NCI-H128 (cell line): ENCODE measurements at regions not wholly inside any gene's neighbourhood (a gene's known extent, or its start where the extent isn't known, plus 50 kb on each side); places are given as distances from the start of the nearest gene placed in this dataset.

ENCODE experiments used
- DNase-seq: peaks from one replicate; lab custom pipeline; 2025; ENCODE audit not compliant: unreplicated experiment; lab: John Stamatoyannopoulos, UW

GRCh38 chrX:39853417-39854030, 244.2 kb downstream of the BCOR start:
- no peak for DNase-seq

GRCh38 chrX:39854772-39855747, 242.7 kb downstream of the BCOR start:
- DNase-seq = no peak

GRCh38 chrX:39855748-39856129, 242.0 kb downstream of the BCOR start:
- DNase-seq = no peak

GRCh38 chrX:39856472-39857121, 241.2 kb downstream of the BCOR start:
- no peak for DNase-seq

- DNase-seq = no peak
Observed at GRCh38 chrX:39857780-39858179, 240.0 kb downstream of the BCOR start.

GRCh38 chrX:39859991-39860861, 237.5 kb downstream of the BCOR start:
- DNase-seq = no peak

- no peak for DNase-seq
Observed at GRCh38 chrX:39862963-39863362, 234.8 kb downstream of the BCOR start.

- DNase-seq = no peak
Observed at GRCh38 chrX:39866229-39866628, 231.5 kb downstream of the BCOR start.

GRCh38 chrX:39869846-39870601, 227.7 kb downstream of the BCOR start:
- DNase-seq = no peak

GRCh38 chrX:39871648-39872047, 226.1 kb downstream of the BCOR start:
- no peak for DNase-seq

- no peak for DNase-seq
Observed at GRCh38 chrX:39873117-39873516, 224.6 kb downstream of the BCOR start.

GRCh38 chrX:39874202-39874816, 223.4 kb downstream of the BCOR start:
- DNase-seq = no peak

GRCh38 chrX:39875834-39876628, 221.7 kb downstream of the BCOR start:
- no peak for DNase-seq

- DNase-seq = no peak
Observed at GRCh38 chrX:39877905-39878304, 219.9 kb downstream of the BCOR start.

- no peak for DNase-seq
Observed at GRCh38 chrX:39883666-39884065, 214.1 kb downstream of the BCOR start.

GRCh38 chrX:39886282-39886681, 211.5 kb downstream of the BCOR start:
- DNase-seq = no peak

GRCh38 chrX:39888730-39889129, 209.0 kb downstream of the BCOR start:
- no peak for DNase-seq

- no peak for DNase-seq
Observed at GRCh38 chrX:39889704-39890103, 208.1 kb downstream of the BCOR start.

GRCh38 chrX:39890807-39891206, 207.0 kb downstream of the BCOR start:
- no peak for DNase-seq
